ENCODE measurements at regions not wholly inside any gene's neighbourhood (a gene's known extent, or its start where the extent isn't known, plus 50 kb on each side); places are given as distances from the start of the nearest gene placed in this dataset.

DNA sequence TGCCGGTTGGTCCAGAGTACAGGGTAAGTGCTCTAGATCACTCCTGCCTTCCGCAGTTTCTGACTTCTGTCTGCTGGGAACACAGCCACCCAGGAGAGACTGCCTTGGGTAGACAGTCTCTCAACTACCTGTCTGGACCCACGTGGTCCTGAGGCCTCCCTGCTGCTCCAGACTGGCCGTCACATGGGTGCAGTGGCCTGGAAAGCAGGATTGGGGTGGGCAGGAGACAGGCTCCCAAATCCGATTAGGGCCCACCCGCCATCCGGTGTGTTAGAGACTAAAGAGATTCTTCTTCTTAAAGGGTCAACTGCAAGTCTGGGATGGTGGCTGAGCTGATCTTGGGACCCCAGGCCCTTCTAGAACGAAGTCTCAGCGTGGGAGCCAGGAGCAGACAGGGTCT lies 105.5 kb downstream of the EBNA1BP2 start:
- no peak for DNase-seq
- H3K27me3 ChIP-seq (replicated peaks; ENCODE audit: insufficient read depth, low read length): no peaks in the 10 kb centered on the region
- no peaks in the 10 kb centered on the region for H3K9me2 ChIP-seq (replicated peaks; ENCODE audit: insufficient read depth, low read length)

DNA sequence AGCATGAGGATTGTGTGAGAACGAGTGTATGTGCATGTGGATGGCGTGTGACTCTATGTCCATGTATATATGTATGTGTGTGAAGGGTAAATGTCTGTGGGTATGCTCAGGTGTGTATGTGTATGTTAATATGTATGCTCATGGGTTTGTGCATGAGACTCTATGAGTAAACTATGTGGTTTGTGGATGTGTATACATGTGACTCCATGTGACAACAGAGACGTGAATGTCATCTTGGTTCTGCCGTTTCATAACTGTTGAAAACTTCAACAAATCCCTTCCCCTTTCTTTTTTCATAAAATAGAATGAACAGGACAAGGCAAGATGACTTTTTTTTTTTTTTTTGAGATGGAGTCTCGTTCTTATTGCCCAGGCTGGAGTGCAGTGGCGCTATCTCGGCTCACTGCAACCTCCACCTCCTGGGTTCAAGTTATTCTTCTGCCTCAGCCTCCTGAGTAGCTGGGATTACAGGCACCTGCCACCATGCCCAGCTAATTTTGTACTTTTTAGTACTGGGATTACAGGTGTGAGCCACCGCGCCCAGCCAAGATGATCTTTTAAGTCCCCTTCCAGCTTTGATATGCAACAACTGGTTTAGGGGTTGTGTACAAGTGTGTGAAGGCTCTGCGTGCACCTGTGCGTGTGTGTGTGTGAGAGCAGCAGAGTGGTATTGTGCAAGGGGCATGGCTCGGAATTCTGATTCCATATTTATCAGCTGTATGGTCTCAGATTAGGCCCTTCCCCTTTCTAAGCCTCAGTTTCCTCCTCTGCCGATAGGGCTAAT lies 106.3 kb downstream of the EBNA1BP2 start:
- Histone ChIP-seq H3K27ac (ENCODE audit: low read length) (no peak overlapping the region), H3K9me3 (replicated peaks; ENCODE audit: insufficient read depth, low read length) (no peaks in the 10 kb centered on the region), H3K4me2 (ENCODE audit: low read depth, low read length) (no peak overlapping the region), H3K79me2 (ENCODE audit: low read length) (no peaks in the 10 kb centered on the region), H3K4me3 (ENCODE audit: low read length) (no peak overlapping the region), H3K9ac (ENCODE audit: low read length) (no peak overlapping the region), H3K9me2 (replicated peaks; ENCODE audit: insufficient read depth, low read length) (no peaks in the 10 kb centered on the region), H3K36me3 (replicated peaks; ENCODE audit: insufficient read depth, low read length) (no peaks in the 10 kb centered on the region), H3K27me3 (replicated peaks; ENCODE audit: insufficient read depth, low read length) (no peaks in the 10 kb centered on the region), H3F3A (ENCODE audit: insufficient read depth, low read length) (no peaks in the 10 kb centered on the region), H2AFZ (ENCODE audit: low read length) (no peak overlapping the region), H4K20me1 (ENCODE audit: insufficient read depth, low read length) (no peaks in the 10 kb centered on the region), H3K4me1 (ENCODE audit: low read length) (no peaks in the 10 kb centered on the region)
- DNase-seq: no peak
- TF ChIP-seq, protein P1, sequence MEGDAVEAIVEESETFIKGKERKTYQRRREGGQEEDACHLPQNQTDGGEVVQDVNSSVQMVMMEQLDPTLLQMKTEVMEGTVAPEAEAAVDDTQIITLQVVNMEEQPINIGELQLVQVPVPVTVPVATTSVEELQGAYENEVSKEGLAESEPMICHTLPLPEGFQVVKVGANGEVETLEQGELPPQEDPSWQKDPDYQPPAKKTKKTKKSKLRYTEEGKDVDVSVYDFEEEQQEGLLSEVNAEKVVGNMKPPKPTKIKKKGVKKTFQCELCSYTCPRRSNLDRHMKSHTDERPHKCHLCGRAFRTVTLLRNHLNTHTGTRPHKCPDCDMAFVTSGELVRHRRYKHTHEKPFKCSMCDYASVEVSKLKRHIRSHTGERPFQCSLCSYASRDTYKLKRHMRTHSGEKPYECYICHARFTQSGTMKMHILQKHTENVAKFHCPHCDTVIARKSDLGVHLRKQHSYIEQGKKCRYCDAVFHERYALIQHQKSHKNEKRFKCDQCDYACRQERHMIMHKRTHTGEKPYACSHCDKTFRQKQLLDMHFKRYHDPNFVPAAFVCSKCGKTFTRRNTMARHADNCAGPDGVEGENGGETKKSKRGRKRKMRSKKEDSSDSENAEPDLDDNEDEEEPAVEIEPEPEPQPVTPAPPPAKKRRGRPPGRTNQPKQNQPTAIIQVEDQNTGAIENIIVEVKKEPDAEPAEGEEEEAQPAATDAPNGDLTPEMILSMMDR (IDR thresholded peaks at IDR 0.05; ENCODE audit: low read length): no peak
- no peak for TF ChIP-seq EZH2phosphoT487 (IDR thresholded peaks at IDR 0.05; ENCODE audit: low read length)
- TF ChIP-seq EZH2 (optimal IDR thresholded peaks at IDR 0.05; ENCODE audit: low read depth, low read length): no peak

More for the DNA sequence above, 105.5 kb downstream of the EBNA1BP2 start:
- Histone ChIP-seq H3K4me1 (ENCODE audit: low read length) (no peaks in the 10 kb centered on the region), H3K9ac (ENCODE audit: low read length) (no peak overlapping the region), H3K4me3 (ENCODE audit: low read length) (no peak overlapping the region), H4K20me1 (ENCODE audit: insufficient read depth, low read length) (no peaks in the 10 kb centered on the region), H2AFZ (ENCODE audit: low read length) (no peak overlapping the region), H3K9me3 (replicated peaks; ENCODE audit: insufficient read depth, low read length) (no peaks in the 10 kb centered on the region), H3F3A (ENCODE audit: insufficient read depth, low read length) (no peaks in the 10 kb centered on the region), H3K36me3 (replicated peaks; ENCODE audit: insufficient read depth, low read length) (no peaks in the 10 kb centered on the region), H3K27ac (ENCODE audit: low read length) (no peak overlapping the region), H3K79me2 (ENCODE audit: low read length) (no peaks in the 10 kb centered on the region), H3K4me2 (ENCODE audit: low read depth, low read length) (no peak overlapping the region)
- TF ChIP-seq EZH2 (optimal IDR thresholded peaks at IDR 0.05; ENCODE audit: low read depth, low read length) (no peak), EZH2phosphoT487 (IDR thresholded peaks at IDR 0.05; ENCODE audit: low read length) (no peak)
- TF ChIP-seq, protein P1 (IDR thresholded peaks at IDR 0.05; ENCODE audit: low read length): no peak

DNA sequence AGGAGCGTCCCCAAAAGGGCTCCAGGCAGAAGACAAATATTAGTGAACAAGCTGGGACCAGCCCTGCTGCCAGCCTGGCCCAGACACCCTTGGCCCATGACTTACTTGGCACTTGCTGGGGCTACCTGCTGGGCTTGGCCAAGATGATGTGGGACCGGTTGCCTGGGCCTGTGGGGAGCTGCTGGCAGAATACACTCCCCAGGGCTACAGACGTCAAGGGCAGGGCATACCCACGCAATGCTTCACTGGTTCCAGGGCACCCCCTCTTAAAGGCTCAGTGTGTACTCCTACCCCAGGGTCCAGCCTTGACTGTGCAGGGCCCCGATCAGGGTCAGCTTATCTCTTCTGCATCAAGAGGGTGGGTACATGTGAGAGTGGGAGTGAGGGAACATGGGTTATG lies 106.5 kb upstream of the SLC2A1 start:
- H4K20me1 ChIP-seq (ENCODE audit: insufficient read depth, low read length): no peaks in the 10 kb centered on the region
- TF ChIP-seq EZH2phosphoT487 (IDR thresholded peaks at IDR 0.05; ENCODE audit: low read length): no peak
- no peak for TF ChIP-seq EZH2 (optimal IDR thresholded peaks at IDR 0.05; ENCODE audit: low read depth, low read length)
- TF ChIP-seq, protein P1 (IDR thresholded peaks at IDR 0.05; ENCODE audit: low read length): no peak
- H3K9me3 ChIP-seq (replicated peaks; ENCODE audit: insufficient read depth, low read length): no peaks in the 10 kb centered on the region
- H3K27ac ChIP-seq (ENCODE audit: low read length): no peak overlapping the region
- no peaks in the 10 kb centered on the region for H3K27me3 ChIP-seq (replicated peaks; ENCODE audit: insufficient read depth, low read length)
- no peaks in the 10 kb centered on the region for H3K36me3 ChIP-seq (replicated peaks; ENCODE audit: insufficient read depth, low read length)
- H3K79me2 ChIP-seq (ENCODE audit: low read length): no peaks in the 10 kb centered on the region
- no peak overlapping the region for H3K4me3 ChIP-seq (ENCODE audit: low read length)
- H2AFZ ChIP-seq (ENCODE audit: low read length): no peak overlapping the region
- H3F3A ChIP-seq (ENCODE audit: insufficient read depth, low read length): no peaks in the 10 kb centered on the region
- H3K4me1 ChIP-seq (ENCODE audit: low read length): no peaks in the 10 kb centered on the region
- H3K9me2 ChIP-seq (replicated peaks; ENCODE audit: insufficient read depth, low read length): no peaks in the 10 kb centered on the region
- H3K4me2 ChIP-seq (ENCODE audit: low read depth, low read length): no peak overlapping the region
- DNase-seq: no peak
- no peak overlapping the region for H3K9ac ChIP-seq (ENCODE audit: low read length)
